NCI-H1436 (cell line): ENCODE measurements at regions not wholly inside any gene's neighbourhood (a gene's known extent, or its start where the extent isn't known, plus 50 kb on each side); places are given as distances from the start of the nearest gene placed in this dataset.
"Not testable (repeated sequence)": the region's sequence is repeated elsewhere in the genome, so short reads cannot be mapped to it uniquely, and the experiment has no call there.

Experiments used
- DNase-seq: peaks from one replicate; lab custom pipeline; 2025; lab: John Stamatoyannopoulos, UW

DNA sequence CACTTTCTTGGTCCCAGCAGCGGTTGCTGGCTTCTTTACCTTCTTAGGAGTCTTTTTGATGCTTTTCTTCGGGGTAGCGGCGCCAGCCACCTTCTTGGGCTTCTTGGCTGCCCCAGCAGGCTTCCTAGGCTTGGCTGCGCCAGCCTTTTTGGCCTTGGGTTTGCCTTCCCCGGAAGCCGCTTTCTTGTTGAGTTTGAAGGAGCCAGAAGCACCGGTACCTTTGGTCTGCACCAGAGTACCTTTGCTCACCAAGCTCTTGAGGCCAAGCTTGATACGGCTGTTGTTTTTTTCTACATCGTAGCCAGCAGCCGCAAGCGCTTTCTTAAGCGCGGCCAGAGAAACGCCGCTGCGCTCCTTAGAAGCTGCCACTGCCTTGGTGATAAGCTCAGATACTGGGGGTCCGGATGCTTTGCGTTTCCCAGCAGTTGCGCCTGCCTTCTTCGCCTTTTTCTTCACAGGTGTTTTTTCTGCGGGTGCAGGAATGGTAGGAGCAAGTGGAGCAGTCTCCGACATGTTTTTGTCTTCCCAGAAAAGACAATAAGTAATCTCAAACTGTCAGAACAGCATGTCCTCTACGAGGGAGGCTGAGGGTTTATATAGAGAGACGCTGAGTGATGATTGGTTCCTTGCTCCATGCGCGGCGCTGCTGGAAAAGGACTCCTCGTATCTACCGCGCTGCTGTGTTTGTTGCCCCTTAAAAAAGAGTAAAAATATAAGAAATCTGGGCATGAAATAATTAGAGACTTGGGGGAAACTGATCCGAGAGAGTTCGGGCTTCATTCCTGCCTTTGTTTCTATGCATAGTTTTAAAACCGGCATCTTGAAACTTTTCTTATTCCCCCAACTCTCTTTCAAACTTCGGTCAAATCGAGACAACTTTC lies 130.3 kb upstream of the BTN3A2 start:
- DNase-seq = peak; percentile 46

DNA sequence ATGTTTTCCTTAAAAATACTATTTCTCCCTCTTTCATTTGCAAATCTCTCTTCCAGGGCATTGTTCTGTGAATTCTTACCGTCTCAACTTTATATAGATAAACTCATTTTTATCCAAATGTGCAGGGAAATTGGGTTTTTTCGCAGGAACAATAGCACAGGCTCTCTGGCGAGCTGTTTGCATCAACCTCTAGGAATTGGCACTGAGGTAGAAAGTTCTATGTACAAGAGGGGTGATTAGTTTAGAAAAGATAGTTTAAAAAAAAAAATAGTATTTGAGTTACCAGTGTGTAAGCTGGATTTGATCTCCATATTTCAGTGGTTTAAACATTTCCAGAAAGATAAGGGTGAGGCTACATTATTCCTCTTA lies 129.7 kb upstream of the BTN3A2 start:
- no peak for DNase-seq

DNA sequence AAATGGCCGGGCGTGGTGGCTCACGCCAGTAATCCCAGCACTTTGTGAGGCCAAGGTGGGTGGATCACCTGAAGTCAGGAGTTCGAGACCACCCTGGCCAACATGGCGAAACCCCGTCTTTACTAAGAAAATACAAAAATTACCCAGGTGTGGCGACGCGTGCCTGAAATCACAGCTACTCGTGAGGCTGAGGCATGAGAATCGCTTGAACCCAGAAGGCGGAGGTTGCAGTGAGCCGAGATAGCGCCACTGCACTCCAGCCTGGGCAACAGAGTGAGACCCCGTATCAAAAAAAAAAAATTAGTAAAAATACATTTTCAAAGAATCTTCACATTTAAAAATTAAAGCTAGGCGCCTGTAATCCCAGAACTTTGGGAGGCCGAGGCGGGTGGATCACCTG lies 125.6 kb upstream of the BTN3A2 start:
- DNase-seq = not testable (repeated sequence)

DNA sequence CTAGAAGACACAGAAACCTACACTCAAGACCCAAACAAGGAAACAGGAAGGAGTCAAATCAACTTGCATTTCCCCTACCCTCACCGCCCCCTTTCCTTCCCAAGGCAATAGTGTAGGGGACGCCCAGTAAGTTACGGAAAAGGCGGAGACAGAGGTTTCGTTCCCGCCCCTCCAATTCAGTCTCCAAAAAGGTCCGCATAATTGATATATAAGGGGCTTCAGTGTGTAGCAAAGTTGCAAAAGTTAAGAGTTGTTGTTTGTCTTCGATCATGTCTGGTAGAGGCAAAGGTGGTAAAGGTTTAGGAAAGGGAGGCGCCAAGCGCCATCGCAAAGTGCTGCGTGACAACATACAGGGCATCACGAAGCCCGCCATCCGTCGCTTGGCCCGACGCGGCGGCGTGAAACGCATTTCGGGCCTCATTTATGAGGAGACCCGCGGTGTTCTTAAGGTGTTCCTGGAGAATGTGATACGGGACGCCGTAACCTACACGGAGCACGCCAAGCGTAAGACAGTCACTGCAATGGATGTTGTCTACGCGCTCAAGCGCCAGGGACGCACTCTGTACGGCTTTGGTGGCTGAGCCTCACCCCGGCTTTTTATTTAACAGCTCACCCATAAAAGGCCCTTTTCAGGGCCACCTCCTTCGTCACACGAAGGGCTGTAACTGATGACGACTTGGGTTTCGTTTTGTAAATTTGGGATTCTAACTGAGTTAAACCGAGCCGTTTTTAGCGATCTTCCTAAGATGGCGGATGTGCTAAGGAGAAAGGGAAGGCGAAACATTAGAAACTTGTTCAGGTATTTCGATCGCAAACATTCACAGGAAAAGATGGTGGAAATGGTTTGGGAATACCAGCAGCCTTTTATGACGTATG lies 124.6 kb upstream of the BTN3A2 start:
- no peak for DNase-seq

DNA sequence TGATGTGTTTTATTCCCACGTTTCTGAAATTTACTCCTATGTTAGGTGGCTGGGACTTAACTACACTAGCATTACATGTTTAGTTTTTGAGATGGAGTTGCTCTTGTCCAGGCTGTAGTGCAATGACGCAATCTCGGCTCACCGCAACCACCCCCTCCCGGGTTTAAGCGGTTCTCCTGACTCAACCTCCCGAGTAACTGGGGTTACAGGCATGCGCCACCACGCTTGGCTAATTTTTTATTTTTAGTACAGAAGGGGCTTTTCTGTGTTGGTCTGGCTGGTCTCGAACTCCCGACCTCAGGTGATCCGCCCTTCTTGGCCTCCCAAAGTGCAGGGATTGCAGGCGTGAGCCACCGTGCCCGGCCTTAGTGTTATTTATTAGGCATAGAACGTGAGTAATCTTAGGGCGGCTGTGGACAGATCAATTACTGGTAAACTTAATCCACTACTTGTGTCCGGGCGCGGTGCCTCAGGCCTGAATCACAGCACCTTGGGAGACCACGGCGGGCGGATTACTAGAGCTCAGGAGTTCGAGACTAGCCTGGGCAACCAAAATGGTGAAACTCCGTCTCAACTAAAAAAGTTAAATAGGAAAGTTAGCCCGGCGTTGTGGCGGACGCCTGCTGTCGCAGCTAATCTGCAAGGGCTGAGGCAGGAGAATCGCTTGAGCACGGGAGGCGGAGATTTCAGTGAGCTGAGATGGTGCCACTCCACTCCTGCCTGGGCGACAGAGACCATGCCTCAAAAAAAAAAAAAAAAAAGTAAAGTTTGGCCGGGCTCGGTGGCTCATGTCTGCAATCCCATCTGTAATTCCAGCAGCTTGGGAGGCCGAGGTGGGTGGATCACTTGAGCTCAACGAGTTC lies 123.7 kb upstream of the BTN3A2 start:
- no peak for DNase-seq

DNA sequence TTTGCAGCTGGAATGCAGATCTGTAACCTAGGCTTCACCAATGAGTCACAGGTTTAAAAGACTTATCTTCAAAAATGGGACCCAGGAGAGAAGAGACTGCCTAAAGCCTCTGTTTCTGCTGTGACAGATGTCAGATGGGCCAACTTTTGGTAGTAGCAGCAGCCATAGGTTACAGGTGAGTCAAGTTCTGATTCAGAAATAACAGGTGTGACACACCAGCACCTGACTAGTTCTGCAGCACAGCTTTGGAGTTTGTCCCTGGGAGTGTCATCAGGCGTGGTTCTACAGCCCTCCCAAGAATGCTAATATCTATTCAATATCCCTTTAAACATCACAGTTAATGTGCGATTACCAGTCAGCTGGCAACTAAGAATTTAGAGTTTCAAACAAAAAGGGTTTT lies 121.9 kb upstream of the BTN3A2 start:
- no peak for DNase-seq

DNA sequence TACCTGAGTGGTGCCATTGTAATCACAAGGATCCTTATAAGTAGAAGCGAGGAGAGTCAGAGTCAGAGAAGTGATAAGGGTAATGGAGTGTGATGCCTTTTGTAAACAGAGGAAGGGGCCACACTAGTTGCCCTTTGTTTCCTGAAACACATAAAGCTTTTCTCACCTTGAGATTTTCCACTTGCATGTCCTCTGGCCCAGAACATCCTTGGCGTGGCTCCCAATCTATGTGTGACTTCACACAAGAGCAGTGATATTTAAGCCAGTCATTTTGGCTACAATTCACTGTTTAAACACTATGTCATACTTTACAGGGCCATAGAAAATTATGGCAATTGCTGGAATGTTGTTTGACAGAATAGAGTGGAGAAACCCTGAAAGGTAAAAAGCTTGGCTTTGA lies 121.2 kb upstream of the BTN3A2 start:
- DNase-seq = no peak

DNA sequence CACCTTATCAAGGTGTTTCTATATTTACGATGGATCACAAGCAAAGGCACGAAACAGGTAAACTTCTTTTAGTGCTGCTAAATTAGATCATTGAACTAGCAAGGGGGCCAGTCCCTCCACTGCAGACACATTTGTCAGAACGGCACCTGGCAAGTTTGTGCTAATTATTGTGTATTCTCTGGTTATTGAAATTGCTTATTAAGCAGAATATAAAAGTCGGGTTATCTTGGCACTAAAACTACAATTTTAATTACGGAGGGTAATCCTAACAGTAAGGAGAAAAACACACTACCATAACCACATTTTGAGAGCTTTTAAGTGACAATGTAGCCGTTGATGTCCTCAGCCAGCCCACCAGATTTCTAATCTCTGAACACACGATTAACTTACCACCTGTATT lies 118.9 kb upstream of the BTN3A2 start:
- DNase-seq = no peak

DNA sequence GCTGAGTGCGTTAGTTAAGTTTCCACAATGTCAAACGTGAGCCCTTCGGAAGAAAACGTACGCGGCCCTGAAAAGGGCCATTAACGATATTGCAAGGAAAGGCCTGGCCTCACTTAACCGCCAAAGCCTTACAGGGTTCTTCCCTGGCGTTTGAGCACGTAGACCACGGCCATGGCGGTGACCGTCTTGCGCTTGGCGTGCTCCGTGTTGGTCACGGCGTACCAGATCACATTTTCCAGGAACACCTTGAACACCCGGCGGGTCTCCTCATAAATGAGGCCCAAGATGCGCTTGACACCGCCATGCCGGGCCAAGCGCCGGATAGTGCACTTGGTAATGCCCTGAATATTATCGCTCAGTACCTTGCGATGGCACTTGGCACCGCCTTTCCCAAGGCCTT lies 118.4 kb upstream of the BTN3A2 start:
- no peak for DNase-seq

DNA sequence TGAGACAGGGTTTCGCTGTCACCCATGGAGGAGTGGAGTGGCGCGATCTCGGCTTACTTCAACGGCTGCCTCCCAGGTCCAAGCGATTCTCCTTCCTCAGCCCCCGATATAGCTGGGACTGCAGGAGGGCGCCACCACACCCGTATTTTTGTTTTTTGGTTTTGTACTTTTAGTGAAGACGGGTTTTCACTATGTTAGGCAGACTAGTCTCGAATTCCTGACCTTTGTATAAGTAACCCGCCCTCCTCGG lies 115.4 kb upstream of the BTN3A2 start:
- peak; percentile 21 for DNase-seq

DNA sequence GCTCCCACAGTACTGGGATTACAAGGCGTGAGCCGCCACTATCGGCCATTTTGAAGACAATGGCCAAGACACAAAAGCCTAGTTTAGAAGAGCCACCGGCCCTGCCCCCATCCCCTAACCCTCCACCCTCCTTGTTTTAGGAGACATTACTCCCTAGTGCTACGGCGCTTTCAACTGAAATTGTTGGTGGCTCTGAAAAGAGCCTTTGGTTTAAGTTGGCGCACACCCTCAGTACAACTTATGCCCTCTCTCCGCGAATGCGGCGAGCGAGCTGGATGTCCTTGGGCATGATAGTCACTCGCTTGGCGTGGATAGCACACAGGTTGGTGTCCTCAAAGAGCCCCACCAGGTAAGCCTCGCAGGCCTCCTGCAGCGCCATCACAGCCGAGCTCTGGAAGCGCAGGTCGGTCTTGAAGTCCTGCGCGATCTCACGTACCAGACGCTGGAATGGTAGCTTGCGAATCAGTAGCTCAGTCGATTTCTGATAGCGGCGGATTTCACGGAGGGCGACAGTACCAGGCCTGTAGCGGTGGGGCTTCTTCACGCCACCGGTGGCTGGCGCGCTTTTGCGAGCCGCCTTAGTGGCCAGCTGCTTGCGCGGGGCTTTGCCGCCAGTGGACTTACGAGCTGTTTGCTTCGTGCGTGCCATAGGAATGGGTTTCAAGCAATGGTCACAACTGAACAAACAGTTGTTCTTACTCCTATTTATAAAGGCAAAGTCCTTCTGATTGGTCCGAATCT lies 114.9 kb upstream of the BTN3A2 start:
- peak; percentile 68 for DNase-seq

DNA sequence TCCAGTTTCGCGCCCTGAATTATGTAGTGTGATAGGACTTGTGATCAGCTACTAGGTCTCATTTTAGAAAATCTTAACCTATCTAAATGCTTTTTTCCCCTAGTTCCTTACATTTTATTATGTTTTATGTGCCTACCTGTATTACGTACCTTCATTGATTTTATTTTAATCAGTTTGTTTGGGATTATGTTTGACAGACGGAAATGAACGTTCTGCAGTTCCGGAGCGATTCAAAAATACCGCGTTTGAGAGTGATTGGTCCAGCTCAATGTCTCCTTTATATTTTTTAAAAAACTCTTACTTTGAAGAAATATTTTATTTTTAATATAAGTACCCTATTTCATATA lies 114.3 kb upstream of the BTN3A2 start:
- peak; percentile 57 for DNase-seq

DNA sequence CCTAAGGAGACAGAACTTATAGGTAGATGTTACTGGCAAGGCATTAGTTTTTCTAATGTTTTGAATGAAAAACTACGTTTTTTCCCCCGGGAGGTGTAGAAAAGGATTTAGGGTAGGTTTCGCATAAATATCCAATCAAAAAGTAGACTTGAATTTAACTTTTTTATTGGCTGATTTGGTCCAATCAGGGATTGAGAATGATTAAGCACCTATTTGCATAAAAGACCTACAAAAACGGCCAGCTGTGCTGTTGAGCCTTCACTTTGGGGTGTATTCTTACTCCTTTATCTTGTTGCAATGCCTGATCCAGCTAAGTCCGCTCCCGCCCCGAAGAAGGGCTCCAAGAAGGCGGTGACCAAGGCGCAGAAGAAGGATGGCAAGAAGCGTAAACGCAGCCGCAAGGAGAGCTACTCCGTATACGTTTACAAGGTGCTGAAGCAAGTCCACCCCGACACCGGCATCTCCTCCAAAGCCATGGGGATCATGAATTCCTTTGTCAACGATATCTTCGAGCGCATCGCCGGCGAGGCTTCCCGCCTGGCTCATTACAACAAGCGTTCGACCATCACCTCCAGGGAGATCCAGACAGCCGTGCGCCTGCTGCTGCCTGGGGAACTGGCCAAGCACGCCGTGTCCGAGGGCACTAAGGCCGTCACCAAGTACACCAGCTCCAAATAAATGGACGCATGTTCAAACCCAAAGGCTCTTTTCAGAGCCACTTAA lies 113.5 kb upstream of the BTN3A2 start:
- DNase-seq = peak; percentile 78

DNA sequence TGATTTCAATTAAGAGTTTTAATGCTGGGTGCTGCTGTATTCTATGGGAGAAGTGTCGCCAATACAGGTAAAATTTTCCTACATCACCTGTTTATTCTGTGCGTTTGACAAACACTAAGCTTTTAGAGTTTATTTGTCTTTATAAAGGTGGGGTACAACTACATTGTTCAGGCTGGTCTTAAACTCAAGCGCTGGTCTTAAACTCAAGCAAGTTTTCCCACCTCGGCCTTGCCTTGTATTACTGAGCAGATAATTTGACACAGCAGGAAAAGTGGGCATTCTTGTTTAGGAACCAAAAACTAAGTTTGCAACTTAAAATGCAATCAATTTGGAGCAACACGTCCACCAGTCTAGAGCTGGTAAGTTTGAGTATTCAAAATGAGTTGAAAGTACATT lies 112.9 kb upstream of the BTN3A2 start:
- DNase-seq = no peak

DNA sequence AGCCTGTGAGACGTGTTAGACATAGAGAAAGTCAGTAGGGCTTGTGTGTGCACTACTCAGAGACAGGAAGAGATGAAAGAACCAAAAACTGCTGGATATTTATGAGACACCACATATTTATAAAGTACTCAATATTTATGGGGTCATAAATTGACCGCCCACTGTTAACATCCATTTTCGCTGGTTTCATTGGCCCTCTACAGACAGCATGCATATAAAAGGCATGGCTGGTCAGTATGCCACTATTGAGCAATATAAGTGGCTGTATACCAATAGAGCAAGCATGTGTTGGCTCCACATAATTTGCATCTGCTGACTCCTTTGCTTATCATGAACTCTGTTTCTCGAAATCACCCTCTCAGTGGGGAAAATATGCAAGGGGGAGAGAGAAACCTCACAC lies 110.3 kb upstream of the BTN3A2 start:
- no peak for DNase-seq

DNA sequence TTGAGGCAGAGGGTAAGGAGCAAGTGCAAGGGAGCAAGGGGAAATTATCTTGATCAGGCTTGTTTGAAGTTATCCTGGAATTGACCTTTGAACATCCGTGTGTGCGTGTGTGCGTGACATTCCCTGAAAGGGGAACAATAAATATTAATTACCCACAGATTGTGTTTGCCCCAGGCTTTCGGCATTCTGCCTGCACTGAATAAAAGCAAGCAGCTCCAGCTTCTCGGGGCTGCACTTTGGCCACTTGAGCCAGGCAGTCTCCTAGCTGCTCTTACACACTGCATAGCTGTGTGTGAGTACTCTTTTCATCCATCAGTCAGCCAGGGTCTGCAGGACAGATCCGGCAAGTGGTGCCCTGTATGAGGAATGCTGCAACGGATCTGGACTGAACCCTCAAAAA lies 107.7 kb upstream of the BTN3A2 start:
- no peak for DNase-seq

DNA sequence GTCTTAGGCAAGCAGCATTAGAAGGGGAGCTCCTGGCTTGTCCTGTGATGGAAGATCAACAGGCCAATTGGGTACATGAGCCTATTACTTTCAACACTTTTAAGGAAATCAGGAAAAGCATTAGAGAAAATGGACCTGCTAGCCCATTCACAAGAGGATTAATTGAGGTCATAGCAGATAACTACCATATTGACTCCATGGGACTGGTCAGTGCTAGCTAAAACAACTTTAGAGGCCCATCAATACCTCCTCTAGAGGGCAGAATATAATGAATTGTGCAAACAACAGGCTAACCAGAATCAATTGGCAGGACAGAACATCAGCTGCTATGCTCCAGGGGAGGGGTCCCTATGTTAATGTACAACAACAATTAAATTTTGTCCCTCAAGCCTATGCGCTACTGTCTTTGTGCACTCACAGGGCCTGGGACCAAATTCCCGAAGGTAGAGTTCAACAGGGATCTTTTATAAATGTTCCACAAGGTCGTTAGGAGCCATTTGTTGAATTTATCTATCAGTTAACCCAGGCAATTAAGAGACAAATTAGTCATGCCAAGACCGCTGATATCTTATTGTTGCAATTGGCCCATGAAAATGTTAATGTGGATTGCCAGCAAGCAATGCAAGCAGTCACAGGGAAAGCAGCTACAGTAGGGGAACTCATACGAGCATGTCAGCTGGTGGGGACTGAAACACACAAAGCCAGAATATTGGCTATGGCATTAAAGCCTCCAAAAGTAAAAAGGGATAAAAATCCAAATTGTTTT lies 106.6 kb upstream of the BTN3A2 start:
- DNase-seq = no peak

DNA sequence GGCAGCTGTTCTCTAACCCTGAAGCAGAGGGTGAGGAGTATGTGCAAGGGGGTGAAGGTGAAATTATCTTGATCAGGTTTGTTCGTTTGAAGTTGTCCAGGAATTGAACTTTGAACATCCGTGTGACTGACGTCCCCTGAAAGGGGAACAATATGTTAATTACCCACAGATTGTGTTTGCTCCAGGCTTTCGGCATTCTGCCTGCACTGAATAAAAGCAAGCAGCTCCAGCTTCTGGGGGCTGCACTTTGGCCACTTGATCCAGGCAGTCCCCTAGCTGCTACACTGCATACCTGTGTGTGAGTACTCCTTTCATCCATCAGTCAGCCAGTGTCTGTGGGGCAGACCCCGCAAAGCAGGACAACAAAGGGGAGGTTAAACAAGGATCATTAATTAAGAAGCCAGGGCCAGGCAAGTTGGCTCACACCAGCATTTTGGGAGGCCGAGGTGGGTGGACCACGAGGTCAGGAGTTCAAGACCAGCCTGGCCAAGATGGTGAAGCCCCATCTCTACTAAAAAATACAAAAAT lies 104.8 kb upstream of the BTN3A2 start:
- DNase-seq = no peak

DNA sequence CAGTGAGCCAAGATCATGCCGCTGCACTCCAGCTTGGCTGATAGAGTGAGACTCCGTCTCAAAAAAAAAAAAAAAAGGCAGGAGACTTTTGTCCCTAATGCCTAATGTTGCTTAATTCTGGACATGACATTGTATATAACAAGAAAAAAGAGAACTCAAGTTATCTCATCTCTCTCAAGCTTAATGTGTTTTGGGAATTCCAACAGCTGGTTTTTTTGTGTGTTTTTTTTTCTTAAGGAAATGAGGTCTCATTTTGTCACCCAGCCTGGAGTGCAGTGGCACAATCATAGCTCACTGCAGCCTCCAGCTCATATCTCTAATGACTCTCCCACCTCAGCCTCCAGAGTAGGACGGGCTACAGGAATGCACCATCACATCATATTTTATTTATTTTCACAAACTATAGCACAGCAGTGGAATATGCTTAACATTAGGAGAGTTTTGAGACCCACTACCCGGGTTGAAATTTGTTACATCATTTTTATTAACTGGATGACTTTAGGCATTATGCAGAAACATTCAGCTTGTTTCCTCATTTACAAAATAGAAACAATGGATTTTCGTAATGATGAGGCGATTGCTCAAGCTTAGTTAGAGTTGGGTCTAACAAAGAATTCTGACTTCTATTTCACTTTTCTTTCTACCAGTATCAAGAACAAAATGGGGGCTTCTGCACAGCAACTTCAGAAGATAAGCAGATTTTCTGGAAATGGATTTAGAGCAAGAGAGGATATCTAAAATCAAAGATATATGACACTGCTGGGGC lies 104.1 kb upstream of the BTN3A2 start:
- DNase-seq = no peak

DNA sequence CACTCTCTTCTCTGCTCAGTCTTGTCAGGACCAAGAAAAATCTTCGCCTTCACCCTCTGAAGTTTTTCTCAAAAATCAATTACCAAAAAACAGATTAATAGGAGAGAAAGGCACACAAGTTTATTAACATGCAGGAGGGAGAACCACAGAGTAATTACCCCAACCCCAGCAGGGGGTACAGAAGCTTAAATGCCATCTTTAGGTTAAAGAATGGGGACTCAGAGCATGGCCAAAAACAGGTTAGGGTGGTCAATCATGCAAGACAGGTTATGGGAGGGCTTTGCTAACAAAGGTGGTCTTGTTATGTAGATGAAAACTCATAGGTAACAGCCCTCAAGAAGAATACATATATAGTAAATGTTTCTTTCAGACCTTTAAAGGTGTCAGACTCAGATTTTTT lies 100.5 kb upstream of the BTN3A2 start:
- no peak for DNase-seq
